H9 (cell line): ENCODE measurements at regions not wholly inside any gene's neighbourhood (a gene's known extent, or its start where the extent isn't known, plus 50 kb on each side); places are given as distances from the start of the nearest gene placed in this dataset.
A peak's percentile ranks its signal among the peaks of the same experiment; 100 is the strongest.

ENCODE experiments used
- DNase-seq: peaks from one replicate; pipeline ENCODE4 v3.0.0-alpha.2; 2017
- H2AFZ ChIP-seq: one replicate; pipeline ENCODE4 v1.6.1; 2013; ENCODE audit warnings: mild to moderate bottlenecking, low read length, control low read depth, moderate library complexity
- H2AK5ac ChIP-seq: 2 replicates; pipeline ENCODE4 v1.6.1; 2013; ENCODE audit warnings: low read length, control low read depth, mixed read lengths; ENCODE audit not compliant: insufficient read length
- H2BK120ac ChIP-seq: one replicate; pipeline ENCODE4 v1.6.1; 2013; ENCODE audit warnings: low read depth, mild to moderate bottlenecking, low read length, control low read depth, inconsistent platforms; ENCODE audit not compliant: poor library complexity, severe bottlenecking
- H2BK12ac ChIP-seq: 2 replicates; pipeline ENCODE4 v1.6.1; 2013; ENCODE audit warnings: low read length, control low read depth, mixed read lengths, low read depth; ENCODE audit not compliant: insufficient read length
- H2BK15ac ChIP-seq: 2 replicates; pipeline ENCODE4 v1.6.1; 2013; ENCODE audit warnings: low read depth, low read length, control low read depth
- H2BK20ac ChIP-seq: one replicate; pipeline ENCODE4 v1.6.1; 2013; ENCODE audit warnings: low read depth, mild to moderate bottlenecking, low read length, control low read depth, inconsistent platforms; ENCODE audit not compliant: poor library complexity, severe bottlenecking
- H2BK5ac ChIP-seq: 2 replicates; pipeline ENCODE4 v1.6.1; 2013; ENCODE audit warnings: low read length, control low read depth, mixed read lengths; ENCODE audit not compliant: insufficient read length
- H3K14ac ChIP-seq: 2 replicates; pipeline ENCODE4 v1.6.1; 2013; ENCODE audit warnings: low read length, control low read depth; ENCODE audit not compliant: insufficient read depth
- H3K18ac ChIP-seq: 2 replicates; pipeline ENCODE4 v1.6.1; 2013; ENCODE audit warnings: low read depth, mild to moderate bottlenecking, mixed read lengths, low read length, control low read depth; ENCODE audit not compliant: insufficient read length
- H3K23ac ChIP-seq: 2 replicates; pipeline ENCODE4 v1.6.1; 2013; ENCODE audit warnings: low read length, control low read depth, mixed read lengths, low read depth; ENCODE audit not compliant: insufficient read length
- H3K23me2 ChIP-seq: 2 replicates; pipeline ENCODE4 v1.6.1; 2013; ENCODE audit warnings: low read depth, mild to moderate bottlenecking, mixed read lengths, low read length, control low read depth; ENCODE audit not compliant: insufficient read length, poor library complexity, severe bottlenecking
- H3K27ac ChIP-seq: 2 replicates; pipeline ENCODE4 v1.5.1; 2013; ENCODE audit warnings: low read length, control low read depth, mixed read lengths, low read depth; ENCODE audit not compliant: insufficient read length
- H3K27me3 ChIP-seq: 2 replicates; pipeline ENCODE4 v1.6.1; 2013; ENCODE audit warnings: low read length, control low read depth, inconsistent platforms; ENCODE audit not compliant: insufficient read depth
- H3K4ac ChIP-seq: 2 replicates; pipeline ENCODE4 v1.6.1; 2013; ENCODE audit warnings: low read depth, mild to moderate bottlenecking, control low read depth, inconsistent platforms, low read length, moderate library complexity
- H3K4me1 ChIP-seq: 2 replicates; pipeline ENCODE4 v1.6.1; 2013; ENCODE audit warnings: low read length, control low read depth, inconsistent platforms; ENCODE audit not compliant: insufficient read depth
- H3K4me2 ChIP-seq: 2 replicates; pipeline ENCODE4 v1.6.1; 2013; ENCODE audit warnings: low read length, control low read depth, mixed read lengths; ENCODE audit not compliant: insufficient read length, insufficient read depth
- H3K56ac ChIP-seq: 2 replicates; pipeline ENCODE4 v1.6.1; 2013; ENCODE audit warnings: low read depth, mild to moderate bottlenecking, mixed read lengths, low read length, control low read depth; ENCODE audit not compliant: insufficient read length
- H3K79me1 ChIP-seq: 2 replicates; pipeline ENCODE4 v1.6.1; 2013; ENCODE audit warnings: low read depth, mild to moderate bottlenecking, moderate library complexity, low read length, control low read depth, inconsistent platforms; ENCODE audit not compliant: insufficient read depth, poor library complexity, severe bottlenecking
- H3K79me2 ChIP-seq: 2 replicates; pipeline ENCODE4 v1.6.1; 2013; ENCODE audit warnings: low read length, control low read depth, inconsistent platforms; ENCODE audit not compliant: insufficient read depth
- H3K9ac ChIP-seq: 2 replicates; pipeline ENCODE4 v1.6.1; 2013; ENCODE audit warnings: low read length, control low read depth, mixed read lengths; ENCODE audit not compliant: insufficient read length; ENCODE audit errors: extremely low read depth
- H3K9me3 ChIP-seq: one replicate; pipeline ENCODE4 v1.6.1; 2013; ENCODE audit warnings: low read depth, low read length, inconsistent platforms; ENCODE audit not compliant: control insufficient read depth
- H3T11ph ChIP-seq: one replicate; pipeline ENCODE4 v1.6.1; 2013; ENCODE audit warnings: mild to moderate bottlenecking, low read length, control low read depth, inconsistent platforms
- H4K20me1 ChIP-seq: one replicate; pipeline ENCODE4 v1.6.1; 2013; ENCODE audit not compliant: control insufficient read depth, insufficient read length, insufficient read depth
- H4K5ac ChIP-seq: 2 replicates; pipeline ENCODE4 v1.6.1; 2013; ENCODE audit warnings: low read depth, mild to moderate bottlenecking, mixed read lengths, low read length, control low read depth; ENCODE audit not compliant: insufficient read length
- H4K8ac ChIP-seq: replicated peaks from 2 replicates; pipeline ENCODE4 v1.6.1; 2013; ENCODE audit warnings: low read length, control low read depth, mixed read lengths, low read depth; ENCODE audit not compliant: insufficient read length
- H4K91ac ChIP-seq: 2 replicates; pipeline ENCODE4 v1.6.1; 2013; ENCODE audit warnings: low read depth, mild to moderate bottlenecking, moderate library complexity, mixed read lengths, low read length, control low read depth; ENCODE audit not compliant: insufficient read length
- H3K27ac Mint-ChIP-seq, 3 experiments: 2 replicates in 2 of 3; 3 replicates in 1 of 3; pipeline ENCODE4 v1.8.0; 2020 to 2021; ENCODE audit warnings: mixed read lengths in 3 of 3, mild to moderate bottlenecking in 1 of 3, moderate library complexity in 1 of 3
- H3K27me3 Mint-ChIP-seq: 2 replicates; pipeline ENCODE4 v1.8.0; 2021; ENCODE audit warnings: low read depth, mild to moderate bottlenecking, moderate library complexity, mixed read lengths
- H3K36me3 Mint-ChIP-seq, 3 experiments: 2 replicates in 2 of 3; 3 replicates in 1 of 3; pipeline ENCODE4 v1.8.0; 2020 to 2021; ENCODE audit warnings: low read depth in 3 of 3, mixed read lengths in 3 of 3; ENCODE audit not compliant: insufficient read depth in 1 of 3
- H3K4me1 Mint-ChIP-seq, 2 experiments: 2 replicates each; pipeline ENCODE4 v1.8.0; 2020; ENCODE audit warnings: mixed read lengths in 2 of 2
- H3K4me3 Mint-ChIP-seq, 2 experiments: 2 replicates in 1 of 2; 3 replicates in 1 of 2; pipeline ENCODE4 v1.8.0; 2020 to 2021; ENCODE audit warnings: mild to moderate bottlenecking in 2 of 2, mixed read lengths in 2 of 2, moderate library complexity in 1 of 2
- H3K9me3 Mint-ChIP-seq, 2 experiments: 2 replicates in 1 of 2; 3 replicates in 1 of 2; pipeline ENCODE4 v1.8.0; 2020; ENCODE audit warnings: mild to moderate bottlenecking in 2 of 2, mixed read lengths in 2 of 2, moderate library complexity in 1 of 2
- CTCF ChIP-seq: fragments of 200-600 bp; sonication (generic); conservative IDR thresholded peaks from 3 replicates; pipeline ENCODE4 v1.8.0; 2021; ENCODE audit warnings: antibody characterized with exemption, mild to moderate bottlenecking
- WGBS: extraction: QIAGEN DNeasy Blood & Tissue Kit; methylation state at CpG from one replicate; pipeline ENCODE4 v1.1.7; 2013; ENCODE audit warnings: missing lambda C conversion rate, low lambda C conversion rate, mixed read lengths; ENCODE audit not compliant: insufficient read length; ENCODE audit errors: extremely low coverage; 5-methylcytosine and 5-hydroxymethylcytosine counted together

DNA sequence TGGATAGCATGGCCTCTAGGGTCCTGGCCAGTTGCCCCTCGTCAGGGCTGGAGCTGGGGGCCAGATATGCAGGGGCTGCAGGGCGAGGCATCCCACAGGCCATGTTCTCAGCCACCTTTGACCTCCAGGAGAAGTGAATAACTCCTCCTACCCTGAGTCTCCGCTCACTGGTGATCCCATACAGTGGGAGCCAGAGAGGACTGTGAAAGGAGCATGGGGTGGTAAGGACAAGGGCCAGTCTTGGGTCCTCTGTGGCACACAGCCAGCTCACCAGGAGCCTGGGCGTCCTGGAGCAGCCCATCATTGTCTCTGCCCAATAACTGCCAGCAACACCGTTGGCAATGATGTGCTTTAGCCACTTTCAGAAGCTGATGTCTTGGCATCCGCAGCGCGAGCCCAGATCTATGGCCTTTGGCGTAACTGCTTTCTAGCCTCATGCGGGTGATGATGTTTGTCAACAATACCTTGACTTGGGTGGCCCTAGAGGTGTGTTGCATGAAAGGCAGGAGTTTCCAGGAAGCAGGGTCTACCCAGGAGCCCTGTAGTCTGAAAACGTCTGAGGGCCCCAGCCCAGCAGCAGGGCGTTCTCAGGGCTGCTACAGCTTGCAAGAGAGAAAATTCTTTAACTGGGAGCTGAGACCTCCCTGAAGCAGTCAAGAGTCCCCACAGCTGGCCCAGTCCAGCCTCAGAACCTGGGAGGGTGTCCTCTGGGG lies 61.1 kb upstream of the IQSEC1 start:
- Histone ChIP-seq H3K4ac (no peak overlapping the region), H3K4me2 (no peak overlapping the region), H2BK5ac (no peak overlapping the region), H3K79me2 (no peaks in the 10 kb centered on the region), H3K27ac (no peak overlapping the region), H3K9me3 (no peaks in the 10 kb centered on the region), H2BK120ac (no peak overlapping the region), H4K8ac (no peak overlapping the region), H3K23me2 (no peaks in the 10 kb centered on the region), H3K27me3 (no peaks in the 10 kb centered on the region), H4K91ac (no peak overlapping the region), H3K4me1 (no peaks in the 10 kb centered on the region), H3K23ac (no peak overlapping the region), H3K14ac (no peak overlapping the region), H3K79me1 (no peaks in the 10 kb centered on the region), H3T11ph (no peak overlapping the region), H4K5ac (no peak overlapping the region), H2BK15ac (no peak overlapping the region), H3K56ac (no peak overlapping the region), H2BK12ac (no peak overlapping the region), H4K20me1 (no peaks in the 10 kb centered on the region), H3K18ac (no peak overlapping the region), H3K9ac (no peak overlapping the region), H2BK20ac (no peak overlapping the region), H2AK5ac (no peak overlapping the region), H2AFZ (no peak overlapping the region)
- TF ChIP-seq CTCF: no peak
- peak; percentile 20 for DNase-seq
- Mint-ChIP-seq H3K9me3 (no peaks in the 10 kb centered on the region), H3K27ac (peak overlapping the region in 1 of 3 experiments; percentile 26; a peak in 1 of 7 replicates), H3K27me3 (no peaks in the 10 kb centered on the region; the same call in 1 of the 2 replicates), H3K36me3 (no peaks in the 10 kb centered on the region), H3K4me3 (no peak overlapping the region), H3K4me1 (peaks cover 5 to 14% of the 10 kb centered on the region in 2 experiments; a peak in 3 of 4 replicates)
- no CpG with 5 or more reads among the region's 12 CpGs for WGBS
